Epidermal melanocyte (primary cell): ENCODE measurements at regions not wholly inside any gene's neighbourhood (a gene's known extent, or its start where the extent isn't known, plus 50 kb on each side); places are given as distances from the start of the nearest gene placed in this dataset.
"Not testable (repeated sequence)": the region's sequence is repeated elsewhere in the genome, so short reads cannot be mapped to it uniquely, and the experiment has no call there.

Experiments
- DNase-seq: peaks from one replicate; pipeline ENCODE4 v3.0.0; 2011; ENCODE audit warnings: low spot score; ENCODE audit not compliant: insufficient read length

GRCh38 chr9:32886021-32886420, 102.7 kb downstream of the TMEM215 start:
- DNase-seq, result no peak

GRCh38 chr9:32894485-32894884, 106.9 kb downstream of the APTX start:
- not testable (repeated sequence) for DNase-seq

GRCh38 chr9:32899181-32899580, 102.2 kb downstream of the APTX start:
- no peak for DNase-seq

- DNase-seq, result no peak
Observed at GRCh38 chr9:32899761-32900160, 101.7 kb downstream of the APTX start.

GRCh38 chr9:32906213-32906612, 95.2 kb downstream of the APTX start:
- DNase-seq, result no peak

GRCh38 chr9:32915802-32916201, 85.6 kb downstream of the APTX start:
- DNase-seq, result no peak

- no peak for DNase-seq
Observed at GRCh38 chr9:32918628-32919027, 82.8 kb downstream of the APTX start.
